Panc1 (cell line): ENCODE measurements at regions not wholly inside any gene's neighbourhood (a gene's known extent, or its start where the extent isn't known, plus 50 kb on each side); places are given as distances from the start of the nearest gene placed in this dataset.

Experiments
- ATAC-seq: fragments of 200-7000 bp; cut with Tn5 transposase; 2 replicates; pipeline ENCODE4 v1.9.1; 2020; ENCODE audit warnings: mild to moderate bottlenecking, moderate library complexity
- BruUV-seq: library from RNA; stranded (reverse); fragments of 400-500 nt; replicated peaks from 2 replicates; lab custom pipeline; 2021; lab: Mats Ljungman, UMichigan
- CTCF ChIA-PET: fragments of 300-600 bp; sonication (Branson Sonifier 250); formaldehyde crosslinking; loops from one replicate; lab custom pipeline; 2022; ENCODE audit warnings: antibody characterized with exemption; lab: Charles Lee
- POLR2A ChIA-PET: fragments of 300-600 bp; sonication (Branson Sonifier 250); formaldehyde crosslinking; loops from one replicate; lab custom pipeline; 2022; ENCODE audit warnings: antibody characterized with exemption; lab: Charles Lee
- DNase-seq: peaks from one replicate; pipeline ENCODE4 v3.0.0-alpha.2; 2010; ENCODE audit warnings: low read depth, low spot score
- H3K27ac ChIP-seq: 2 replicates; pipeline ENCODE4 v1.5.1; 2011; ENCODE audit warnings: mild to moderate bottlenecking, low read length, inconsistent platforms
- H3K27me3 ChIP-seq: fragments of 200-500 bp; sonication (Bioruptor generic); 2 replicates; pipeline ENCODE4 v1.6.0; 2014; ENCODE audit warnings: low read length, inconsistent platforms; ENCODE audit not compliant: control insufficient read depth, insufficient read depth
- H3K36me3 ChIP-seq: fragments of 200-500 bp; sonication (Bioruptor generic); 2 replicates; pipeline ENCODE4 v1.5.1; 2014; ENCODE audit warnings: inconsistent platforms, mild to moderate bottlenecking, low read length, moderate library complexity; ENCODE audit not compliant: control insufficient read depth, insufficient read depth
- H3K4me1 ChIP-seq: 2 replicates; pipeline ENCODE4 v1.5.1; 2011; ENCODE audit warnings: inconsistent platforms, mild to moderate bottlenecking, low read length, moderate library complexity; ENCODE audit not compliant: control insufficient read depth, insufficient read depth
- H3K4me3 ChIP-seq, 2 experiments: 2 replicates each; pipeline ENCODE4 v1.5.1; 2011 to 2012; ENCODE audit warnings: low read depth in 2 of 2, low read length in 2 of 2, mild to moderate bottlenecking in 2 of 2, inconsistent platforms in 1 of 2, moderate library complexity in 1 of 2
- H3K9me3 ChIP-seq: fragments of 200-500 bp; sonication (Bioruptor generic); 2 replicates; pipeline ENCODE4 v1.5.1; 2014; ENCODE audit warnings: low read depth, mild to moderate bottlenecking, inconsistent platforms, low read length, moderate library complexity; ENCODE audit not compliant: control insufficient read depth, insufficient read depth
- POLR2AphosphoS5 ChIP-seq: IDR thresholded peaks from 2 replicates; pipeline ENCODE4 v1.6.1; 2012; ENCODE audit warnings: mild to moderate bottlenecking, low read depth, low read length, moderate library complexity
- SIN3A ChIP-seq: IDR thresholded peaks from 2 replicates; pipeline ENCODE4 v1.6.1; 2012; ENCODE audit warnings: low read depth, mild to moderate bottlenecking, low read length, moderate library complexity, borderline replicate concordance; ENCODE audit not compliant: insufficient read depth
- TCF7L2 ChIP-seq: IDR thresholded peaks from 2 replicates; pipeline ENCODE4 v1.6.1; 2011; ENCODE audit warnings: mild to moderate bottlenecking, low read depth, low read length, inconsistent platforms
- in situ Hi-C: cut with HindIII; loops from 2 replicates; pipeline ENCODE4 v1.10.0; 2016; ENCODE audit warnings: low sequenced_read_pairs, low pct_unique_long_range_greater_than_20kb
- intact Hi-C: fragments of 100-400 bp; cut with micrococcal nuclease; formaldehyde crosslinking; loops from one replicate; pipeline ENCODE4 v1.10.0; 2022; ENCODE audit not compliant: unreplicated experiment
- TF ChIP-seq, protein P1 (sequence below): fragments of 450-650 bp; IDR thresholded peaks from 2 replicates; pipeline ENCODE4 v1.5.1; 2017; ENCODE audit warnings: mild to moderate bottlenecking
- TF ChIP-seq, protein P2 (sequence below), 2 experiments: IDR thresholded peaks; 2 replicates each; pipeline ENCODE4 v1.6.1; 2011 to 2012; ENCODE audit warnings: low read depth in 2 of 2, control low read depth in 1 of 2, low read length in 1 of 2, mild to moderate bottlenecking in 1 of 2, moderate library complexity in 1 of 2; ENCODE audit not compliant: insufficient read depth in 1 of 2

DNA sequence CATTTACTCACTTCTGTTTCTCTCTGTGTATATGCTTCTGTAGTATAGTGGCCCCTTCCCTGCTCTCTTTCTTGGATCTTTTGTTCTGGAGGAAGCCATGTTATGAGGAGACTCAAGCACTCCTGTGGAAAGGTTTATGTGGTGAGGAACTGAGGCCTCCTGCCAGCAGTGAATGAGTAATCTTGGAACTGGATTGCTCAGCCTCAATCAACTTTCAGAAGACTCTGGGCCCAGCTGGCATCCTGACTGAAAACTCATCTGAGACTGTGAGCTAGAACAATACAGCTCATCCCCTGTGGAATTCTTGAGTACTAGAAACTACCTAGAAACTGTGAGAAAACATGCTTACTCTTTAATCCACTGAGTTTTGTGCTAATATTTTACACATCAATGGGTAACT is 133.1 kb upstream of the ZKSCAN2 start:
- Histone ChIP-seq H3K4me1 (no peaks in the 10 kb centered on the region), H3K4me3 (no peak overlapping the region), H3K9me3 (no peaks in the 10 kb centered on the region), H3K27me3 (no peaks in the 10 kb centered on the region), H3K36me3 (no peaks in the 10 kb centered on the region), H3K27ac (no peak overlapping the region)
- intact Hi-C loops = no loop called here
- CTCF ChIA-PET = interaction anchor here (0.6 kb wide), 1 partner anchor 533 kb away, joined by 4 read pairs; no protein-coding TSS in a partner anchor
- BruUV-seq = no TSS peak
- DNase-seq (no peak), ATAC-seq (no peak)
- TF ChIP-seq, protein P1, sequence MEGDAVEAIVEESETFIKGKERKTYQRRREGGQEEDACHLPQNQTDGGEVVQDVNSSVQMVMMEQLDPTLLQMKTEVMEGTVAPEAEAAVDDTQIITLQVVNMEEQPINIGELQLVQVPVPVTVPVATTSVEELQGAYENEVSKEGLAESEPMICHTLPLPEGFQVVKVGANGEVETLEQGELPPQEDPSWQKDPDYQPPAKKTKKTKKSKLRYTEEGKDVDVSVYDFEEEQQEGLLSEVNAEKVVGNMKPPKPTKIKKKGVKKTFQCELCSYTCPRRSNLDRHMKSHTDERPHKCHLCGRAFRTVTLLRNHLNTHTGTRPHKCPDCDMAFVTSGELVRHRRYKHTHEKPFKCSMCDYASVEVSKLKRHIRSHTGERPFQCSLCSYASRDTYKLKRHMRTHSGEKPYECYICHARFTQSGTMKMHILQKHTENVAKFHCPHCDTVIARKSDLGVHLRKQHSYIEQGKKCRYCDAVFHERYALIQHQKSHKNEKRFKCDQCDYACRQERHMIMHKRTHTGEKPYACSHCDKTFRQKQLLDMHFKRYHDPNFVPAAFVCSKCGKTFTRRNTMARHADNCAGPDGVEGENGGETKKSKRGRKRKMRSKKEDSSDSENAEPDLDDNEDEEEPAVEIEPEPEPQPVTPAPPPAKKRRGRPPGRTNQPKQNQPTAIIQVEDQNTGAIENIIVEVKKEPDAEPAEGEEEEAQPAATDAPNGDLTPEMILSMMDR = no peak
- TF ChIP-seq SIN3A (no peak), TCF7L2 (no peak), POLR2AphosphoS5 (no peak)
- TF ChIP-seq, protein P2, sequence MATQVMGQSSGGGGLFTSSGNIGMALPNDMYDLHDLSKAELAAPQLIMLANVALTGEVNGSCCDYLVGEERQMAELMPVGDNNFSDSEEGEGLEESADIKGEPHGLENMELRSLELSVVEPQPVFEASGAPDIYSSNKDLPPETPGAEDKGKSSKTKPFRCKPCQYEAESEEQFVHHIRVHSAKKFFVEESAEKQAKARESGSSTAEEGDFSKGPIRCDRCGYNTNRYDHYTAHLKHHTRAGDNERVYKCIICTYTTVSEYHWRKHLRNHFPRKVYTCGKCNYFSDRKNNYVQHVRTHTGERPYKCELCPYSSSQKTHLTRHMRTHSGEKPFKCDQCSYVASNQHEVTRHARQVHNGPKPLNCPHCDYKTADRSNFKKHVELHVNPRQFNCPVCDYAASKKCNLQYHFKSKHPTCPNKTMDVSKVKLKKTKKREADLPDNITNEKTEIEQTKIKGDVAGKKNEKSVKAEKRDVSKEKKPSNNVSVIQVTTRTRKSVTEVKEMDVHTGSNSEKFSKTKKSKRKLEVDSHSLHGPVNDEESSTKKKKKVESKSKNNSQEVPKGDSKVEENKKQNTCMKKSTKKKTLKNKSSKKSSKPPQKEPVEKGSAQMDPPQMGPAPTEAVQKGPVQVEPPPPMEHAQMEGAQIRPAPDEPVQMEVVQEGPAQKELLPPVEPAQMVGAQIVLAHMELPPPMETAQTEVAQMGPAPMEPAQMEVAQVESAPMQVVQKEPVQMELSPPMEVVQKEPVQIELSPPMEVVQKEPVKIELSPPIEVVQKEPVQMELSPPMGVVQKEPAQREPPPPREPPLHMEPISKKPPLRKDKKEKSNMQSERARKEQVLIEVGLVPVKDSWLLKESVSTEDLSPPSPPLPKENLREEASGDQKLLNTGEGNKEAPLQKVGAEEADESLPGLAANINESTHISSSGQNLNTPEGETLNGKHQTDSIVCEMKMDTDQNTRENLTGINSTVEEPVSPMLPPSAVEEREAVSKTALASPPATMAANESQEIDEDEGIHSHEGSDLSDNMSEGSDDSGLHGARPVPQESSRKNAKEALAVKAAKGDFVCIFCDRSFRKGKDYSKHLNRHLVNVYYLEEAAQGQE (IDR thresholded peaks at IDR 0.05; ENCODE audit: insufficient read depth in 1 of 2, low read depth in 2 of 2, low read length in 1 of 2) = no peak
- POLR2A ChIA-PET = no interaction called here
- in situ Hi-C loops = no loop called here

DNA sequence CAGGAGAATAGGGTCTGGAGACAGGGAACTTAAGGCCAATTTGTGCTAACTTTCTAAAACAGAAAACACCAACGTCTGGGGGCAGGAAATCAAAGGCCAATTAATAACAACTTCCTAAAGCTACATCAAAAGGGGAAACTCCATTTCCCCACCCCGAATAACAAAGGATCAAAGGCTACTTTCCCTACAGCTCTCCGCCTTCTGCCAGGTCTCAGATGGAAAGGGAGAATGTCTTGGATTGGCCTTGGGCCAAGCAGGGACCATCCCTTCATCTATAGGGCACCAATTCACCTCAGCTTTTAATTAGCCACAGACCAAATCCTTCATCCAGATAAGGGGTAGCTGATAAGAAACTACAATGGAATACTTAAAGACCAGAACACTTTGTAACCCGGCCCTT is 116.9 kb upstream of the ZKSCAN2 start:
- TF ChIP-seq, protein P2 (IDR thresholded peaks at IDR 0.05; ENCODE audit: insufficient read depth in 1 of 2, low read depth in 2 of 2, low read length in 1 of 2) = no peak
- no peak for TF ChIP-seq TCF7L2
- TF ChIP-seq, protein P1 = no peak
- TF ChIP-seq POLR2AphosphoS5 = no peak
- TF ChIP-seq SIN3A = no peak
- H3K27me3 ChIP-seq = no peaks in the 10 kb centered on the region
- ATAC-seq (no peak), DNase-seq (no peak)
- BruUV-seq = no TSS peak
- H3K4me3 ChIP-seq = no peak overlapping the region
- no peaks in the 10 kb centered on the region for H3K4me1 ChIP-seq
- H3K9me3 ChIP-seq = no peaks in the 10 kb centered on the region
- H3K36me3 ChIP-seq = no peaks in the 10 kb centered on the region
- CTCF ChIA-PET = no interaction called here
- H3K27ac ChIP-seq = no peak overlapping the region
- in situ Hi-C loops (no loop called here), intact Hi-C loops (no loop called here)
- POLR2A ChIA-PET = no interaction called here
